ENCODE measurements at regions not wholly inside any gene's neighbourhood (a gene's known extent, or its start where the extent isn't known, plus 50 kb on each side); places are given as distances from the start of the nearest gene placed in this dataset.

GRCh38 chr12:39103552-39104165 is 198.3 kb upstream of the CPNE8 start:
- H3K36me3 ChIP-seq (ENCODE audit: control insufficient read depth in 2 of 2, extremely low read depth in 1 of 2, insufficient read depth in 2 of 2, low read length in 2 of 2), result no peaks in the 10 kb centered on the region
- H3K27ac ChIP-seq (ENCODE audit: insufficient read depth, low read depth, low read length), result no peak overlapping the region
- ChIA-PET POLR2A (no interaction called here), CTCF (interaction anchor here (0.6 to 3.9 kb wide), 17 partner anchors 22 to 787 kb away, joined by 3 to 75 read pairs (median 5); partner anchors contain the start of gene ALG10B)
- no peaks in the 10 kb centered on the region for H3K9me3 ChIP-seq (replicated peaks; ENCODE audit: control insufficient read depth, insufficient read depth, low read length)
- FAIRE-seq (peak; percentile 85), DNase-seq (ENCODE audit: low read depth, low spot score) (peak; percentile 53)
- H3K9ac ChIP-seq (replicated peaks; ENCODE audit: extremely low read depth, insufficient read depth, low read length), result no peak overlapping the region
- H3K79me2 ChIP-seq (ENCODE audit: control insufficient read depth, insufficient read depth, low read length), result no peaks in the 10 kb centered on the region
- dilution Hi-C loops (cut with MboI; ENCODE audit: extremely low pct_ligation_motif_present, low sequenced_read_pairs) (no loop called here), intact Hi-C loops (cut with micrococcal nuclease) (loop anchor here (1.0 kb wide), 3 partner anchors 182 to 775 kb away; no protein-coding TSS in a partner anchor)
- no TSS peak for BruUV-seq (replicated peaks)
- no peak for TF ChIP-seq POLR2A (IDR thresholded peaks at IDR 0.05; ENCODE audit: low read depth, low read length)
- TF ChIP-seq EZH2 (IDR thresholded peaks at IDR 0.05; ENCODE audit: borderline replicate concordance, low read depth, low read length, severe bottlenecking), result no peak
- TF ChIP-seq CTCF (IDR thresholded peaks at IDR 0.05; ENCODE audit: extremely low read depth in 1 of 2, insufficient read depth in 1 of 2, low read depth in 1 of 2, low read length in 2 of 2), result peak; percentile 56 to 68
- H3K4me3 ChIP-seq (replicated peaks in 1 of 3; ENCODE audit: insufficient read depth in 1 of 3, low read depth in 1 of 3, low read length in 3 of 3), result no peak overlapping the region
- H4K20me1 ChIP-seq (replicated peaks; ENCODE audit: control insufficient read depth, extremely low read depth, insufficient read depth, low read length), result no peaks in the 10 kb centered on the region
- H3K4me1 ChIP-seq (ENCODE audit: control insufficient read depth, extremely low read depth, insufficient read depth, low read length), result no peaks in the 10 kb centered on the region
- H3K4me2 ChIP-seq (ENCODE audit: insufficient read depth, low read length), result no peak overlapping the region
- peaks cover 0 to 2% of the 10 kb centered on the region in 2 experiments for H3K27me3 ChIP-seq (ENCODE audit: control insufficient read depth in 2 of 2, insufficient read depth in 2 of 2, low read length in 2 of 2)
- H2AFZ ChIP-seq (ENCODE audit: low read depth, low read length), result no peak overlapping the region
- H3K9me1 ChIP-seq (replicated peaks; ENCODE audit: control insufficient read depth, extremely low read depth, insufficient read depth, low read length), result no peaks in the 10 kb centered on the region

DNA sequence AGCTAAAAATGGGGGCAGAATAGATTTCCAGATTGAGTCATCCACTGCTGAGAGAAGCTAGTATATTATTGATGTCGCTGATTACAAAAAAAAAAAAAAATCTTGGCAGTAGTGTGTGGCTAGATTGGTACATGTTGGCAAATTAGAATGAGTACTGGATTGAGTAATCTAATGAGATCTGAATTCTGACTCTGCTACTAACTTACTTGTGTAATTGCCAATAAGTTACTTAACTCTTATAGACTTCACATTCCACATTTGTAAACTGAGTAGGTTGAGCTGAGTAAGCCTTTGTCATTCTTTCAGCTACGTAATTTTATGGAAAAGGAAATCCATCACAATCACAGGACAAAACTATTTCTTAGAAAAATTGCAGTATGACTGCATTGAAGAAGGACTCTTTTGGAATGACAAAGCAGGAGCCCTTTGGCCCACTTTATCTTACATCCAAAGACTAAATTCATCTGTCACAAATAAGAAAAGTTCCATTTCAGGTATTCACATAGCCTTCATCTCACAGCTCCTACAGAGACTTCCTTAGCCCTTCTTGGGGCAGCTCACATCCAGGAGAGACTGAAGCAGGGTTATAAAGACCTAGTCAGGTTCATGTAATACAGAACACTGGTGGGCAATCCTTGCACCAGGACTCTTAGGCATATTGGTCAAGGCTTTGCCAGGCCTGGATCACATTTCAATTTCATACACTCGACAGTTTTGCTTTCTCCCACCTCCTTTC is 197.3 kb upstream of the CPNE8 start:
- dilution Hi-C loops (cut with MboI; ENCODE audit: extremely low pct_ligation_motif_present, low sequenced_read_pairs) (no loop called here), intact Hi-C loops (cut with micrococcal nuclease) (loop anchor here (1.0 kb wide), 3 partner anchors 181 to 774 kb away; no protein-coding TSS in a partner anchor)
- no peak overlapping the region for H2AFZ ChIP-seq (ENCODE audit: low read depth, low read length)
- ChIA-PET CTCF (interaction anchor here (0.7 to 3.9 kb wide), 9 partner anchors 35 to 775 kb away, joined by 3 to 75 read pairs (median 4); no protein-coding TSS in a partner anchor), POLR2A (no interaction called here)
- DNase-seq (ENCODE audit: low read depth, low spot score) (no peak), FAIRE-seq (no peak)
- no peaks in the 10 kb centered on the region for H3K36me3 ChIP-seq (ENCODE audit: control insufficient read depth in 2 of 2, extremely low read depth in 1 of 2, insufficient read depth in 2 of 2, low read length in 2 of 2)
- no peak overlapping the region for H3K4me2 ChIP-seq (ENCODE audit: insufficient read depth, low read length)
- no peak overlapping the region for H3K4me3 ChIP-seq (replicated peaks in 1 of 3; ENCODE audit: insufficient read depth in 1 of 3, low read depth in 1 of 3, low read length in 3 of 3)
- H3K9me3 ChIP-seq (replicated peaks; ENCODE audit: control insufficient read depth, insufficient read depth, low read length), result no peaks in the 10 kb centered on the region
- no peak overlapping the region for H3K9ac ChIP-seq (replicated peaks; ENCODE audit: extremely low read depth, insufficient read depth, low read length)
- no peaks in the 10 kb centered on the region for H3K79me2 ChIP-seq (ENCODE audit: control insufficient read depth, insufficient read depth, low read length)
- no peaks in the 10 kb centered on the region for H4K20me1 ChIP-seq (replicated peaks; ENCODE audit: control insufficient read depth, extremely low read depth, insufficient read depth, low read length)
- TF ChIP-seq CTCF (IDR thresholded peaks at IDR 0.05; ENCODE audit: extremely low read depth in 1 of 2, insufficient read depth in 1 of 2, low read depth in 1 of 2, low read length in 2 of 2), result no peak
- TF ChIP-seq MYC (IDR thresholded peaks at IDR 0.05; ENCODE audit: low read depth, low read length), result no peak
- no peak for TF ChIP-seq POLR2A (IDR thresholded peaks at IDR 0.05; ENCODE audit: low read depth, low read length)
- no peak for TF ChIP-seq JUN (IDR thresholded peaks at IDR 0.05; ENCODE audit: borderline replicate concordance, insufficient read depth, insufficient read length, low read depth)
- TF ChIP-seq EZH2 (IDR thresholded peaks at IDR 0.05; ENCODE audit: borderline replicate concordance, low read depth, low read length, severe bottlenecking), result no peak
- TF ChIP-seq GATA2 (IDR thresholded peaks at IDR 0.05; ENCODE audit: insufficient read depth, insufficient read length, low read depth, low read length), result no peak
- TF ChIP-seq, protein P1, sequence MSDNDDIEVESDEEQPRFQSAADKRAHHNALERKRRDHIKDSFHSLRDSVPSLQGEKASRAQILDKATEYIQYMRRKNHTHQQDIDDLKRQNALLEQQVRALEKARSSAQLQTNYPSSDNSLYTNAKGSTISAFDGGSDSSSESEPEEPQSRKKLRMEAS (IDR thresholded peaks at IDR 0.05; ENCODE audit: insufficient read depth, insufficient read length), result no peak
- TF ChIP-seq FOS (IDR thresholded peaks at IDR 0.05; ENCODE audit: borderline replicate concordance, insufficient read depth, low read length), result no peak
- TF ChIP-seq POLR2AphosphoS5 (IDR thresholded peaks at IDR 0.05; ENCODE audit: insufficient read depth, low read depth, low read length), result no peak
- no peak overlapping the region for H3K27ac ChIP-seq (ENCODE audit: insufficient read depth, low read depth, low read length)
- H3K9me1 ChIP-seq (replicated peaks; ENCODE audit: control insufficient read depth, extremely low read depth, insufficient read depth, low read length), result no peaks in the 10 kb centered on the region
- H3K4me1 ChIP-seq (ENCODE audit: control insufficient read depth, extremely low read depth, insufficient read depth, low read length), result no peaks in the 10 kb centered on the region
- BruUV-seq (replicated peaks), result no TSS peak
- H3K27me3 ChIP-seq (ENCODE audit: control insufficient read depth in 2 of 2, insufficient read depth in 2 of 2, low read length in 2 of 2), result peaks cover 0 to 2% of the 10 kb centered on the region in 2 experiments

All from endothelial cell of umbilical vein (primary cell).